Right forelimb (tissue), 1 donor: ENCODE measurements at regions not wholly inside any gene's neighbourhood (a gene's known extent, or its start where the extent isn't known, plus 50 kb on each side); places are given as distances from the start of the nearest gene placed in this dataset.

ENCODE experiments used
- DNase-seq: peaks from one replicate; pipeline ENCODE4 v3.0.0-alpha.2; 2018

- no peak for DNase-seq
Measured at GRCh38 chr15:36208868-36209582, 370.4 kb upstream of the CDIN1 start.

- no peak for DNase-seq
Measured at GRCh38 chr15:36210426-36210825, 369.0 kb upstream of the CDIN1 start.

- DNase-seq: no peak
Measured at GRCh38 chr15:36218322-36218721, 361.1 kb upstream of the CDIN1 start.

DNA sequence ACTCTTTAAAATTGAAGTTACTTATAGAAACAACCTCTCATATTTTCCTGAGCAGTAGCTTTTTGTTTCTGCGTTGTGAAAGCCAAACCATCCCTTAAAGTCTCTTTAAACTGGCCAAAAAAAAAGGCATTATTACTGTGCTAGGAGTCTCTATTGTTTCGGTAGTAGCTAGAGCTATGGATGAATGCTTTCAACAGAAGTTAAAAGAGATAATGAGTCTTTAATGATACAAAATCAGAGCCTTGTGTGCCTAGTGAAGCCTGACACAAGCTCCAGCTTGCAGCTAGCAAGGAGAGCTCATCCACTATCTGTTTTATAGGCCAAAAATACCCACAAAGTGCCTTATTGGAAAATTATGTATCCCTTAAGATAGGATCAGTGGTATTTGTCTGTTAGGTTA, 360.4 kb upstream of the CDIN1 start:
- DNase-seq: no peak

DNA sequence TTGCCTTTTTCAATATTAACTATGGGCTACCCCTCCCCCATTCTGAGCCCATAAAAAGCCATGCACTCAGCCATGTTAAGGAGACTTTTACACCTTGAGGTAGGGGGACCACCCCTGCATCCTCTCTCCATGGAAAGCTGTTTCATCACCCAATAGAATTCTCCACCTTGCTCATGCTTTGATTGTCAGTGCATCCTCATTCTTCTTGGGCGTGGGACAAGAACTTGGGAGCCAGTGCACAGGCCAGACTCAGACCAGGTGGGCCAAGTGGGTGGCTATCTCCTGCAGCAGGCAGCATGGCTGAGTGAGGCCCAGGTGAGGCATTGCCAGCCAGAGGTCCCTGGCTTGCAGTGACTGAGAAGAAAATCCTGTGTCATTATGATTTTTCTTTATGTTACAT, 357.4 kb upstream of the CDIN1 start:
- DNase-seq: no peak

DNA sequence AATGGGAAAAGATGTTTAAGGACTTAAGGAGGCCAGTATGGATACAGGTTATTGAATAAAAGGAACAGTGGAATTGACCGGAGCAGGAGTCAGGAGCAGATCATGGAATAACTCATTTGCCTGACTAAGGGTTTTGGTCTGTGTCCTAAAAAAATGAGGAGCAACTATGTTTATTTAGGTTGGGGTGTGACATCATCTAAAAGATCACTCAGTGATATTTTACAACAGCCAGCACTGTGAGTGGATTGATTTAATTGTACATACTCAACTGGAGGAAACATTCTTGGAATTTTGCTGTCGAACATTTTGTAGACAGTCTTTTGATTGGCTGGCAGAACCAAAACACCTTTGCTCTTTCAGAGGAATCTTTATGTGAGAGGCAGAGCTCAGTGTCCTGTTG, 348.6 kb upstream of the CDIN1 start:
- DNase-seq: no peak

GRCh38 chr15:36232491-36232890, 346.9 kb upstream of the CDIN1 start:
- DNase-seq: no peak

DNA sequence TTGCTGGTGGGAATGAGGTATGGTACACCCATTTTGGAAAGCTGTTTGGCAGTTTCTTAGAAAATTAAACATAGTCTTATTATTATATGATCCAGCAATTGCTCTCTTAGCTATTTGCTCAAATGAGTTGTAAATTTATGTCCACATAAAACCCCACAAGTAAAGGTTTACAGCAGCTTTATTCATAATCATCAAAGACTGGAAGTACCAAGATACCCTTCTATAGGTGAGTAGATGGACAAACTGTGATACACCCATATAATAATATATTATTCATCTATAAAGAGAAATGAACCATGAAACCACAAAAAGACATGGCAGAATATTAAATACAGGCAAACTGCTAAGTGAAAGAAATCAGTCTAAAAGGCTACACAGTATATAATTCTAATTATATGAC, 344.7 kb upstream of the CDIN1 start:
- DNase-seq: no peak

- DNase-seq: no peak
Measured at GRCh38 chr15:36235173-36235572, 344.3 kb upstream of the CDIN1 start.

DNA sequence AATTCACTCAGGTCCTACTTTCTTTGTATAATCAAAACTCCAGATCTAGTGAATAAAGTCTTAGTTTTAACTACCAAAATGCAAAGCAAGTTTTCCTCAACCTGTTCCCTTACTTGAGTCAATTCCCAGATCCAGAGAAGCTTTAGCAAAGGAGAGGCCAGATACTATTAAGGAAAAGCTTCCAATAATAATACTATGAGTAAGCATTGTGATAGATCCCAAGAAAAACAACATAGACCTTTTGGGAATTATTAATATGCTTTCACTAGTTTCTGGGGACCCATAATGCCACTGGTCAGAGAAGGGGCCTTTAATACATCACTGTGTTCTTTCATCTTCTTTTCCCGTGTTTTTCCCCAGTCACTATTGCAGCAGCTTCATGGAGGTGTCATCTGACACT, 339.9 kb upstream of the CDIN1 start:
- no peak for DNase-seq

DNA sequence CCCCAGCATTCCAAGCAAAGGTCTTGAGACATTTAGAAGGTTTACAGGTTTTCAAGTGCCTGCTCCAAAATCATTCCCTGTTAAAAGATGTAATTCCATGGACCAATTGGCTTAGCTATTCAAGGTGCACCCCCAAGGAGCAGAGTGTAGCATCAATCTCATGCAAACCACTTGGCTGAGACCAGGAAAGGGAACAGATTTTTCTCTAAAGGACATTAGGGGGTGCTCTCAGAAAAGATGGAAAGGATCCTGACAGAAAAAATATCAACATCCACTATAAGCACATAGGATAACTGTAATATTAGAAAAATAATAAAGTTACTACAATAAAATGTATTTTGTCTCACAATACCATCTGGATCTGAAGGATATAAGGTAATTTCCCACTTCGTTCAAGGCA, 328.0 kb upstream of the CDIN1 start:
- DNase-seq: no peak

DNA sequence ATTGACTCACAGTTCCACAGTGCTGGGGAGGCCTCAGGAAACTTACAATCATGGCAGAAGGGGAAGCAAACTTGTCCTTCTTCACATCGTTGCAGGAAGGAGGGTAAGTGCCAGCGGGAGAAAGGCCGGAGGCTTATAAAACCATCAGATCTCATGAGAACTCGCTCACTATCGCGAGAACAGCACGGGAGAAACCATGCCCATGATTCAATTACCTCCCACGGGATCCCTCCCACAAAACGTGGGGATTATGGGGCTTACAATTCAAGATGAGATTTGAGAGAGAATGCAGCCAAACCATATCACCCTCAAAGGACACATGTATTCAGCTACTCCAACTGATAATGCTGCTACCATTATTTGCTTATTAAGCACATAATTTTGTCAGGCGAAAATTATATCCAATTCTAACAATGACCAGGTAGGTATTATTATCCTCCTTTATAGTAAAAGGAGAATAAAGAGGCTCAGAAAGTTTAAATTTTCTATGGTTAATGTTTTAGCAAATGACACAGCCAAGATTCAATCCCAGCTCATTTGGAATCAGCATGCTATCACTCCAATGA, 327.2 kb upstream of the CDIN1 start:
- no peak for DNase-seq

GRCh38 chr15:36254426-36254825, 325.0 kb upstream of the CDIN1 start:
- DNase-seq: no peak

- DNase-seq: no peak
Measured at GRCh38 chr15:36256404-36256807, 323.0 kb upstream of the CDIN1 start.

DNA sequence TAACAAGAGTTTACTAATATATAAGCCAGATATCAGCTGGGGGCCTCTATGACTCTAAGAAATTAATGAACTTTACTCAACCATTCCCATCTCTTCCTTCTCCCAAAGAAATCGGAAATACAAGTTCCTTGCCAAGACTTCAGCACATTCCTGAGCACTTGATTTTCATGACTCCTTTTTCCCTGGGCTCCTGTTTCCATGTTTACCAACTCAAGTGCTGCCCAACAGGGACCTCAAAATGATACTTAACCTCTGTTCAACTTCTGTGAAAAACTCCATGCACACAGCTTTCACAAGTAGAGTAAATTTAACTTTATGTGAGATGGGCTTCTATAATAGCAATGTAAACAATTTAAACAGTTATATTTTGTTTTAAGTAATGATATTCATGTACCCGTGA, 315.8 kb upstream of the CDIN1 start:
- DNase-seq: no peak

DNA sequence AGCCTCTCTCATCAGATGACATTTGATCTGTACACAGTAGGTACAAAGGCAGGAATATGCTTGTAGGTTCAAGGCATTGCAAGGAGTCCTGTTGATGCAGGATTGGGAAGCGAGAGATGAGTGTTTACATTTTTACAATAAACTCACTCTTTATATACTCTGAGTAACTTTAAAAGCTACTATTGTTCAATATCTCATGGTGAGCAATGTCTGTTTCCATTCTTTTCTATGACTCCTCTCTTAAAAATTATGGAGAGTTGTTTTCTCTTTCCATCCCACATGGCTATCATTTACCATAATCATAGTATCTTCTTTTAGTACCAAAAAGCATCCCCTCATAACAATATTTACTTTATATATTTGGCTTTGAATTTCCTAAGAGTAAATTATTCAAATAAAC, 314.0 kb upstream of the CDIN1 start:
- DNase-seq: no peak

DNA sequence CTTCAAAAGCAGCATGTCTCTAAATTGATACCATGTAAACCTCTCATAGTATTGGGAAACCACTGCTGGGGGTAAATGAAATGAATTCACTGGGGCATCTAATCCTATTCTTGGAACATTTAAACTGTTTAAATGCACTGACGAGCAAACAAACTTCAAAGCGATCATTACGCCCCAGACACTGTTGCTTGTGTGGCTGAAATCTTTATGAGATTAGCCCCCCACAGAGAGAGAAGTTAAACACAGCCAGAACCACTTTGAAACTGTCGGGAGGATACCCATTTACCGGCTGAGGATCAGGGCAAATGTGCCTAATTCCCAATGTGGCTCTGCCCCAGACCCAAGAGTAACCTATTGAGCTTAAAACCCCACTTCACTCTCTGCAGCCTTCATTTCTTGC, 308.4 kb upstream of the CDIN1 start:
- no peak for DNase-seq

GRCh38 chr15:36275656-36276055, 303.8 kb upstream of the CDIN1 start:
- no peak for DNase-seq

GRCh38 chr15:36278219-36278618, 301.2 kb upstream of the CDIN1 start:
- no peak for DNase-seq

- DNase-seq: no peak
Measured at GRCh38 chr15:36282821-36283220, 296.6 kb upstream of the CDIN1 start.

DNA sequence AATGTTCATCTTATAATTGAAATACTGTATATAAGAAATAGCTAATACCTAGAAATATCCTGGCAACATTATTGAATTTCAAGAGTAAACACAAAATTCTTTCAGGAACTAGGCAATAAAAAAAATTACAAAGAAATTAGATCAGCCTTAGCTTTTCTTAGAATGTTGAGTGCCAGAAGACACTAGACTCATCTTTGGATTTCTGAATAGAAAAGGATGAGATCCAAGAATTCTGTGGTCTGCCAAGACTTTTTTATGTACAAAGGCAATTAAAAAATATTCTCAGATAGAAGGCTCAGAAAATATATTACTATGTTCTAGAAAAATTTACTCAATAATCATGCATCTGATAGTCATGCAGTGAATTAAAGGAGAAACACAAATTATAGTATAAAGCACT, 294.5 kb upstream of the CDIN1 start:
- DNase-seq: no peak

DNA sequence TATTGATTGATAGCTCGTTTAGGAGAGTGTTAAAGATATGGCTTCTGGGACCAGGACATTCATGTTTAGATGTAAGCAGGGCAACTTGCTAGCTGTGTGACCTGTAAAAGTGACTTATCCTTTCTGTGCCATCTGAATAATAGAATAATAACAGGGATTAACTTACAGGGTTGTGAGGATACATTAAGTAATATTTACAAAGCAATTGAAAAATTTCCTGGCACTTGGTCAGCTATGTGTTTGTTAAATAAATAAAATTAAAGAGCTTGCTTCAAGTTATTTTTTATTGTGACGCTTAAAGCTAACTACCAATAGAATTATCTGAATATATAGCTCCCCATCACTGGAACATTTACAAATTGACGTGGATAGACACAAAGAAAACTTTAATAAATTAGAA, 287.9 kb upstream of the CDIN1 start:
- no peak for DNase-seq

- DNase-seq: no peak
Measured at GRCh38 chr15:36294359-36294758, 285.1 kb upstream of the CDIN1 start.

DNA sequence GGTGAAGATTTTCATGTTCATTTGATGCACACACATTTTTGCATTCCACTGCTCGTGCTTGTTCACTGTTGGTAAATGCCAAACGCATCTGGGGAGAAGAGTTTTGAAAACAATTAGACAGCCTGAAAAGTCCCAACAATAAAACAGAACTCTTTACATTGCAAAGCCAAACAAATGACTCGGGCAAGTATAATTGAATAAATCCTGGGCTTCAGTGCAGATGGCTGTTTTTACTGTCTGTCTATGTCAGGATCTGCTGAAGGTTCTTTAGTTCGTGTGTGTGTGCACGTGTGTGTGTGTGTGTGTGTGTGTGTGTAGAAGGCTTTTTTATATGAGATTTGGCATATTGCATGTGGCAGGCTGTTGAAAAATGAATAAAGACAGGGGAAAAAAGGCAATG, 277.5 kb upstream of the CDIN1 start:
- DNase-seq: no peak

- no peak for DNase-seq
Measured at GRCh38 chr15:36313021-36313420, 266.4 kb upstream of the CDIN1 start.
